CD4-positive, alpha-beta T cell (primary cell): ENCODE measurements at regions not wholly inside any gene's neighbourhood (a gene's known extent, or its start where the extent isn't known, plus 50 kb on each side); places are given as distances from the start of the nearest gene placed in this dataset.

Source experiments
- ATAC-seq: fragments of 200-7000 bp; cut with Tn5 transposase; one replicate; pipeline ENCODE4 v1.10.0; 2022; ENCODE audit warnings: mild to moderate bottlenecking; ENCODE audit not compliant: poor library complexity
- CTCF ChIA-PET: fragments of 350-600 bp; sonication (Branson Sonifier 250); formaldehyde crosslinking; loops from one replicate; lab custom pipeline; 2021; ENCODE audit warnings: antibody characterized with exemption, inconsistent platforms; lab: Charles Lee
- POLR2A ChIA-PET: fragments of 350-600 bp; sonication (Branson Sonifier 250); formaldehyde crosslinking; loops from one replicate; lab custom pipeline; 2021; ENCODE audit warnings: antibody characterized with exemption, inconsistent platforms; lab: Charles Lee
- DNase-seq, 14 experiments: peaks; one replicate each; pipeline ENCODE4 v3.0.0-alpha.2; 2013 to 2020; ENCODE audit warnings: mixed read lengths in 2 of 14
- H3K27ac ChIP-seq, 2 donors: one replicate each; pipeline versions ENCODE4 v1.5.1 to v1.7.0; 2013; ENCODE audit warnings: low read length in 2 of 2, low read depth in 1 of 2, mild to moderate bottlenecking in 1 of 2
- H3K27me3 ChIP-seq, 2 experiments: 1 replicate in 1 of 2; 2 replicates in 1 of 2; pipeline versions ENCODE4 v1.6.1 to v1.7.0; 2013; ENCODE audit warnings: low read length in 2 of 2, control low read depth in 1 of 2, mild to moderate bottlenecking in 1 of 2, moderate library complexity in 1 of 2; ENCODE audit not compliant: insufficient read depth in 2 of 2, control insufficient read depth in 1 of 2
- H3K36me3 ChIP-seq: one replicate; pipeline ENCODE4 v1.6.1; 2013; ENCODE audit warnings: low read length, control low read depth; ENCODE audit not compliant: insufficient read depth
- H3K4me1 ChIP-seq: one replicate; pipeline ENCODE4 v1.6.1; 2013; ENCODE audit warnings: low read length, control low read depth; ENCODE audit not compliant: insufficient read depth
- H3K4me3 ChIP-seq: one replicate; pipeline ENCODE4 v1.5.1; 2013; ENCODE audit warnings: mild to moderate bottlenecking, low read length, moderate library complexity
- H3K9me3 ChIP-seq, 2 experiments: 1 replicate in 1 of 2; 2 replicates in 1 of 2; pipeline versions ENCODE4 v1.6.1 to v1.7.0; 2013; ENCODE audit warnings: low read length in 2 of 2, mild to moderate bottlenecking in 2 of 2, control low read depth in 1 of 2, moderate library complexity in 1 of 2; ENCODE audit not compliant: control insufficient read depth in 1 of 2, insufficient read depth in 1 of 2
- H3K27ac Mint-ChIP-seq: one replicate; pipeline ENCODE4 v1.8.0; 2020; ENCODE audit warnings: mixed read lengths
- H3K27me3 Mint-ChIP-seq: one replicate; pipeline ENCODE4 v1.8.0; 2021; ENCODE audit warnings: mixed read lengths
- H3K36me3 Mint-ChIP-seq: one replicate; pipeline ENCODE4 v1.8.0; 2021; ENCODE audit warnings: low read depth, mixed read lengths
- H3K4me1 Mint-ChIP-seq: one replicate; pipeline ENCODE4 v1.8.0; 2021; ENCODE audit warnings: low read depth, mixed read lengths
- H3K4me3 Mint-ChIP-seq: one replicate; pipeline ENCODE4 v1.8.0; 2020; ENCODE audit warnings: mild to moderate bottlenecking, mixed read lengths
- H3K9me3 Mint-ChIP-seq: one replicate; pipeline ENCODE4 v1.8.0; 2020; ENCODE audit warnings: mixed read lengths
- CTCF ChIP-seq: fragments of 200-600 bp; IDR thresholded peaks from one replicate; pipeline ENCODE4 v1.8.0; 2022; ENCODE audit warnings: antibody characterized with exemption, mild to moderate bottlenecking
- intact Hi-C, 2 experiments: fragments of 100-400 bp; cut with DNase I in 1 of 2; cut with micrococcal nuclease in 1 of 2; formaldehyde crosslinking; loops; one replicate each; pipeline versions ENCODE4 v1.15.1 to v1.9.0; 2023 to 2025; cut with DNase I, micrococcal nuclease

DNA sequence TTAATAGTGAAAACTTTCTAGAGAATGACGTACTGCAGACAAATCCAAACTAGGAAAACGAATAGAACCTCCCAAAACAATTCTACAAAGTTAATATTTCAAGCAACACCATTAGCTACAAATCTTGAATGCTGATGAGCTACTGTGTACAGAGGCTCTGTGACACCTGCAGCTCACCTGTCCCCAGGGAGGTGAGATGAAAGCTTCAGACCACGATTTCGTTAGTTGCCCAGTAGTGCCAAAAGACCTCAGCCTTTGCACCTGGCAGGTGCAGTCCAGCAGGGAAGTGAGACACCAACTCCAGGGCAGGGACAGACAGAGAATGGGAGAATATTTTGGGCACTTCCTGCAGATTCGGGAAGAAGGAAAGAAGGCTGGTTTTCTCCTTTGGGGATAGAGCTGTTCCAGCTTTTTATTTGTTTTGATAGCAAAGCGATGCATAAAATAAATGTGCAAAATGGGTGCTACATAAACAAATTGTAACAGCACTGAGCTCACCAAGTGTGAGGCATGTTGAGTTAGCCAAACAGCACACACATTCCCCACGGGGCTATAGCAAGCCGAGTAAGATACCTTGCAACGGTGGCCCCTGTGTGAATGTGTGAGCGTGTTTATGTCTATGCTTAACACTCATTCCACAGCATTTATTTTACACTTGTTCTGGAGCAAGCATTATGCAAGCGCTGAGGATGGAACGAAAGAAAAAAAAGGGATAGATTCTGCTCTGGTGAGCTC, 1024.8 kb upstream of the AUTS2 start:
- TF ChIP-seq CTCF = no peak
- Mint-ChIP-seq H3K27ac (no peak overlapping the region), H3K9me3 (peaks cover 6% of the 10 kb centered on the region), H3K4me3 (no peak overlapping the region), H3K36me3 (no peaks in the 10 kb centered on the region), H3K27me3 (no peaks in the 10 kb centered on the region), H3K4me1 (no peaks in the 10 kb centered on the region)
- ChIA-PET CTCF (no interaction called here), POLR2A (interaction anchor here (0.5 kb wide), 1 partner anchor 64 kb away, joined by 3 read pairs; no protein-coding TSS in a partner anchor)
- Histone ChIP-seq H3K4me3 (no peak overlapping the region), H3K27ac (no peak overlapping the region), H3K36me3 (no peaks in the 10 kb centered on the region), H3K27me3 (no peaks in the 10 kb centered on the region), H3K9me3 (peaks cover 0 to 7% of the 10 kb centered on the region in 2 experiments), H3K4me1 (no peaks in the 10 kb centered on the region)
- DNase-seq (no peak), ATAC-seq (no peak)
- intact Hi-C loops = no loop called here

- DNase-seq (no peak), ATAC-seq (no peak)
- H3K9me3 ChIP-seq = peaks cover 4 to 7% of the 10 kb centered on the region in 2 experiments
- ChIA-PET CTCF (no interaction called here), POLR2A (no interaction called here)
- intact Hi-C loops = no loop called here
- Mint-ChIP-seq H3K36me3 (no peaks in the 10 kb centered on the region), H3K9me3 (peaks cover 16% of the 10 kb centered on the region), H3K27me3 (no peaks in the 10 kb centered on the region), H3K4me3 (no peak overlapping the region), H3K4me1 (no peaks in the 10 kb centered on the region), H3K27ac (no peak overlapping the region)
- H3K4me1 ChIP-seq = no peaks in the 10 kb centered on the region
- H3K27ac ChIP-seq = no peak overlapping the region
- no peaks in the 10 kb centered on the region for H3K27me3 ChIP-seq
- H3K4me3 ChIP-seq = no peak overlapping the region
- no peak for TF ChIP-seq CTCF
- H3K36me3 ChIP-seq = no peaks in the 10 kb centered on the region
Observed at GRCh38 chr7:68576366-68576765, 1021.9 kb upstream of the AUTS2 start.

- H3K4me1 Mint-ChIP-seq = no peaks in the 10 kb centered on the region
- Histone ChIP-seq H3K27me3 (no peaks in the 10 kb centered on the region), H3K36me3 (no peaks in the 10 kb centered on the region), H3K4me3 (no peak overlapping the region), H3K27ac (no peak overlapping the region), H3K9me3 (peaks cover 4 to 18% of the 10 kb centered on the region in 2 experiments), H3K4me1 (no peaks in the 10 kb centered on the region)
- ChIA-PET CTCF (no interaction called here), POLR2A (no interaction called here)
- no peak overlapping the region for H3K4me3 Mint-ChIP-seq
- no peaks in the 10 kb centered on the region for H3K36me3 Mint-ChIP-seq
- intact Hi-C loops = no loop called here
- DNase-seq = no peak
- TF ChIP-seq CTCF = no peak
- H3K27me3 Mint-ChIP-seq = no peaks in the 10 kb centered on the region
- no peak overlapping the region for H3K27ac Mint-ChIP-seq
- peaks cover 22% of the 10 kb centered on the region for H3K9me3 Mint-ChIP-seq
- no peak for ATAC-seq
Observed at GRCh38 chr7:68581417-68581816, 1016.9 kb upstream of the AUTS2 start.
